Left lung (tissue), 4 donors: ENCODE measurements at regions not wholly inside any gene's neighbourhood (a gene's known extent, or its start where the extent isn't known, plus 50 kb on each side); places are given as distances from the start of the nearest gene placed in this dataset.
A peak's percentile ranks its signal among the peaks of the same experiment; 100 is the strongest.
"Not testable (repeated sequence)": the region's sequence is repeated elsewhere in the genome, so short reads cannot be mapped to it uniquely, and the experiment has no call there.

Experiments
- ATAC-seq: fragments of 200-7000 bp; cut with Tn5 transposase; one replicate; pipeline ENCODE4 v1.9.1; 2020; ENCODE audit warnings: moderate library complexity
- DNase-seq, 4 donors: peaks; one replicate each; pipeline ENCODE4 v3.0.0-alpha.2; 2013 to 2020
- H3K27ac ChIP-seq, 2 donors: fragments of 200-600 bp; sonication (generic) in 1 of 2; one replicate each; pipeline versions ENCODE4 v1.5.0 to v1.8.0; 2020 to 2021
- H3K27me3 ChIP-seq, 2 donors: fragments of 200-600 bp; sonication (generic) in 1 of 2; one replicate each; pipeline versions ENCODE4 v1.5.0 to v1.8.0; 2020 to 2021
- H3K36me3 ChIP-seq, 2 donors: fragments of 200-600 bp; sonication (generic) in 1 of 2; one replicate each; pipeline versions ENCODE4 v1.5.0 to v1.8.0; 2020 to 2021
- H3K4me1 ChIP-seq, 2 donors: fragments of 200-600 bp; one replicate each; pipeline ENCODE4 v1.8.0; 2021
- H3K4me3 ChIP-seq, 2 donors: fragments of 200-600 bp; sonication (generic) in 1 of 2; one replicate each; pipeline versions ENCODE4 v1.5.0 to v1.8.0; 2020 to 2021; ENCODE audit warnings: mild to moderate bottlenecking in 1 of 2
- H3K9me3 ChIP-seq, 2 donors: fragments of 200-600 bp; sonication (generic) in 1 of 2; one replicate each; pipeline versions ENCODE4 v1.5.0 to v1.8.0; 2020 to 2021
- intact Hi-C, 2 donors: fragments of 100-400 bp; cut with DNase I; formaldehyde crosslinking; loops; one replicate each; pipeline versions ENCODE4 v1.11.2 to v1.14.2; 2022
- TF ChIP-seq, protein P1 (sequence below), 2 donors: fragments of 200-600 bp; sonication (generic) in 1 of 2; IDR thresholded peaks; one replicate each; pipeline versions ENCODE4 v1.5.0 to v1.8.0; 2021; ENCODE audit warnings: antibody characterized with exemption in 2 of 2
- donor health status: DM: no; HTN: yes; CAD: no.
- donor health status: DM: no; HTN: no; CAD: no.

DNA sequence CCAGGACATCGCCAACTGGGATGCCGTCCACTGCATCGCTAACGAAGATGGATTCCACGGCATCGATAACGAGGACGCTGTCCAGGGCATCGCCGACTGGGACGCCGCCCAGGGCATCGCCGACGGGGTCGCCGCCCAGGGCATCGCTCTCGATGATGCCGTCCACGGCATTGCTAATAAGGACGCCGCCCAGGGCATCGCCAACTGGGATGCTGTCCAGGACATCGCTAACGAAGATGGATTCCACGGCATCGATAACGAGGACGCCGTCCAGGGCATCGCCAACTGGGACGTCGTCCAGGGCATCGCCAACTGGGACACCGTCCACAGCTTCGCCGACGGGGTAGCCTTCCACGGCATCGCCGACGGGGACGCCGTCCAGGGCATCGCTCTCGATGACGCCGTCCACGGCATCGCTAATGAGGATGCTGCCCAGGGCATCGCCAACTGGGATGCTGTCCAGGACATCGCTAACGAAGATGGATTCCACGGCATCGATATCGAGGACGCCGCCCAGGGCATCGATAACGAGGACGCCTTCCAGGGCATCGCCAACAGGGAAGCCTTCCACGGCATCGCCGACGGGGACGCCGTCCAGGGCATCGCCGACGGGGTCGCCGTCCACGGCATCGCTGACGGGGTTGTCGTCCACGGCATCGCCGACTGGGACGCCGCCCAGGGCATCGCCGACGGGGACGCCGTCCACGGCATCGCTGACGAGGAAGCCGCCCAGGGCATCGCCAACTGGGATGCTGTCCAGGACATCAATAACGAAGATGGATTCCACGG lies 948.4 kb downstream of the TUBA3C start:
- intact Hi-C loops, result no loop called here
- H3K9me3 ChIP-seq, result peaks cover 0 to 43% of the 10 kb centered on the region in 2 donors
- H3K36me3 ChIP-seq, result no peaks in the 10 kb centered on the region
- TF ChIP-seq, protein P1, sequence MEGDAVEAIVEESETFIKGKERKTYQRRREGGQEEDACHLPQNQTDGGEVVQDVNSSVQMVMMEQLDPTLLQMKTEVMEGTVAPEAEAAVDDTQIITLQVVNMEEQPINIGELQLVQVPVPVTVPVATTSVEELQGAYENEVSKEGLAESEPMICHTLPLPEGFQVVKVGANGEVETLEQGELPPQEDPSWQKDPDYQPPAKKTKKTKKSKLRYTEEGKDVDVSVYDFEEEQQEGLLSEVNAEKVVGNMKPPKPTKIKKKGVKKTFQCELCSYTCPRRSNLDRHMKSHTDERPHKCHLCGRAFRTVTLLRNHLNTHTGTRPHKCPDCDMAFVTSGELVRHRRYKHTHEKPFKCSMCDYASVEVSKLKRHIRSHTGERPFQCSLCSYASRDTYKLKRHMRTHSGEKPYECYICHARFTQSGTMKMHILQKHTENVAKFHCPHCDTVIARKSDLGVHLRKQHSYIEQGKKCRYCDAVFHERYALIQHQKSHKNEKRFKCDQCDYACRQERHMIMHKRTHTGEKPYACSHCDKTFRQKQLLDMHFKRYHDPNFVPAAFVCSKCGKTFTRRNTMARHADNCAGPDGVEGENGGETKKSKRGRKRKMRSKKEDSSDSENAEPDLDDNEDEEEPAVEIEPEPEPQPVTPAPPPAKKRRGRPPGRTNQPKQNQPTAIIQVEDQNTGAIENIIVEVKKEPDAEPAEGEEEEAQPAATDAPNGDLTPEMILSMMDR (IDR thresholded peaks at IDR 0.05), result no peak
- no peaks in the 10 kb centered on the region for H3K27me3 ChIP-seq
- ATAC-seq (no peak), DNase-seq (peak in 1 of 4 donors; percentile 76)
- no peak overlapping the region for H3K27ac ChIP-seq
- no peak overlapping the region for H3K4me3 ChIP-seq
- H3K4me1 ChIP-seq, result no peaks in the 10 kb centered on the region

DNA sequence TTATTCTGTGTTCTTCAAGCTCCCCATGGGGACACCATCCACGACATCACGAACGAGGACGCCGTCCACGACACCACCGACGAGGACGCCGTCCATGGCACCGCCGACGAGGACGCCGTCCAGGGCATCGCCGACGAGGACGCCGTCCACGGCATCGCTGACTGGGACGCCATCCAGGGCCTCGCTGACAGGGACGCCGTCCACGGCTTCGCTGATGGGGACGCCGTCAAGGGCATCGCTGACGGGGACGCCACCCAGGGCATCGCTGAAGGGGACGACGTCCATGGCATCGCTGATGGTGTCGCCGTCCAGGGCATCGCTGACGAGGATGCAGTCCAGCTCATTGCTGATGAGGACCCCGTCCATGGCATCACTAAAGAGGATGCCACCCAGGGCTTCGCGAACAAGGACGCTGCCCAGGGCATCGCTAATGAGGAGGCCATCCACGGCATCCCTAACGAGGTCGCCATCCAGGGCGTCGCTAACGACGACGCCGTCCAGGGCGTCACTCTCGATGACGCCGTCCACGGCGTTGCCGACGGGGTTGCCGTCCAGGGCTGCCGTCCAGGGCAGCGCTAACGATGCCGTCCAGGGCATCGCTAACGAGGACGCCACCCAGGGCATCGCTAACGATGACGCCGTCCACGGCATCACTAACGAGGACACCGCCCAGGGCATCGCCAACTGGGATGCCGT lies 949.2 kb downstream of the TUBA3C start:
- Histone ChIP-seq H3K36me3 (no peaks in the 10 kb centered on the region), H3K27ac (no peak overlapping the region), H3K9me3 (peaks cover 0 to 44% of the 10 kb centered on the region in 2 donors), H3K27me3 (no peaks in the 10 kb centered on the region), H3K4me1 (no peaks in the 10 kb centered on the region), H3K4me3 (no peak overlapping the region)
- intact Hi-C loops, result no loop called here
- peak in 1 of 4 donors; percentile 80 for DNase-seq
- TF ChIP-seq, protein P1 (IDR thresholded peaks at IDR 0.05), result no peak
- no peak for ATAC-seq

DNA sequence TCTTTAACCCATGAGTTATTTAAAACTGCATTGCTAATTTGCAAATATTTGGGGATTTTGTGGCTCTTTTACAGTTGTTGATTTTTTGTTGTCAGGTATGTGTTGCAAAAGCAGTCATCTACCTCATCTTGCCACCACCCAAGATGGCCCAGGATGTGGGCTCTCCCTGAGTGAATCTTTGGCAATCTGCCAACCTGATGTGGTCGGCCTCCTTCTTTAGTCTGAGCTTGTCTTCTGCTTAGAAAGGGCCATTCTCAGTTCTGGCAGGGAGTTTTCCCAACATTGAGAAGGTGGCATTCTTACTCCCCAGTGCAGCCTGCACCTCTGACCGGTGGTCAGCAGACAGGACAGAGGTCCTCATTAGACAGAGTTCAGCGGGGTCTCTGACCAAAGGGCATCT lies 957.2 kb downstream of the TUBA3C start:
- H3K27me3 ChIP-seq, H3K4me1 ChIP-seq, DNase-seq, H3K4me3 ChIP-seq, H3K9me3 ChIP-seq, intact Hi-C loops, H3K36me3 ChIP-seq, ATAC-seq, H3K27ac ChIP-seq: not testable (repeated sequence)

DNA sequence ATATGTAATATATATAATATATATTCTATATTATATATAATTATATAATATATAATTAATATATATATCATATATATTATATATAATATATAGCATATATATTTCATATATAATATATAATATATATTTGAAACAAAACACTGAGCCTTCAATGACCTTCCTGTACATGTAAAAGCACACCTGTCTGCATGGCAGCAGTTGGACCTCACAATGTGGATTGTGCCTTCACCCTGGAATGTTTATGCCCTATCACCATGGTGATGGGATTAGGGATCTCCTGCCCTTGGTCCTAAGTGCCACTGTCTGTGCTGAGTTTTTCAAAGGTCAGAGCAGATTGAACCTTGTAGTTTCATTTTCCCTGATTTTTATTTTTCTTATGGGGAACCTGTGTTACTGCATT lies 966.9 kb downstream of the TUBA3C start:
- H3K36me3 ChIP-seq, H3K27me3 ChIP-seq, intact Hi-C loops, H3K4me1 ChIP-seq, H3K9me3 ChIP-seq, DNase-seq, H3K4me3 ChIP-seq, H3K27ac ChIP-seq: not testable (repeated sequence)
- ATAC-seq, result peak; percentile 37

DNA sequence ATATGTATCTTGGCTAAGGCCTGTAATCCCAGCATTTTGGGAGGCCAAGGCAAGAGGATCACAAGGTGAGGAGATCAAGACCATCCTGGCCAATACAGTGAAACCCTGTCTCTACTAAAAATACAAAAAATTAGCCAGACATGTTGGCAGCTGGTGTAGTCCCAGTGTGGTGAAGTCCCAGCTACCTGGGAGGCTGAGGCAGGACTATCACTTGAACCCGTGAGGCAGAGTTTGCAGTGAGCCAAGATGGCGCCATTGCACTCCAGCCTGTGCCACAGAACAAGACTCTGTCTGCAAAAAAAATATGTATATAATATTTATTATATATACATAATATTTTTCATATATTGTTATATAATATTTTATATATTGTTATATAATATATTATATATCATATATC lies 968.1 kb downstream of the TUBA3C start:
- ATAC-seq, result peak; percentile 34
- H3K27ac ChIP-seq, H3K9me3 ChIP-seq, H3K4me3 ChIP-seq, DNase-seq, H3K27me3 ChIP-seq, intact Hi-C loops, H3K36me3 ChIP-seq, H3K4me1 ChIP-seq: not testable (repeated sequence)

DNA sequence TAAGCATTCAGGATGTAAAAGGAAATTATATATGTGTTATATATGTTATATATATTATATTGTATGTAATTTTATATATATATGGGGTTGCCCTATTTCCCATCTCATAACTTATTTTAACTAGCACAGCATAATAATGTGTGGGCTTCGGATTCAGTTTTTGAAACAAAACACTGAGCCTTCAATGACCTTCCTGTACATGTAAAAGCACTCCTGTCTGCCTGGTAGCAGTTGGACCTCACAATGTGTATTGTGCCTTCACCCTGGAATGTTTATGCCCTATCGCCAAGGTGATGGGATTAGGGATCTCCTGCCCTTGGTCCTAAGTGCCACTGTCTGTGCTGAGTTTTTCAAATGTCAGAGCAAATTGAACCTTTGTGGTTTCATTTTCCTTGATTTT lies 968.8 kb downstream of the TUBA3C start:
- no peak overlapping the region for H3K27ac ChIP-seq
- no peaks in the 10 kb centered on the region for H3K36me3 ChIP-seq
- ATAC-seq (peak; percentile 80), DNase-seq (no peak)
- no peaks in the 10 kb centered on the region for H3K27me3 ChIP-seq
- H3K4me3 ChIP-seq, result no peak overlapping the region
- H3K4me1 ChIP-seq, result no peaks in the 10 kb centered on the region
- intact Hi-C loops, result no loop called here
- TF ChIP-seq, protein P1 (IDR thresholded peaks at IDR 0.05), result no peak
- H3K9me3 ChIP-seq, result peaks cover 7% of the 10 kb centered on the region in 2 donors

DNA sequence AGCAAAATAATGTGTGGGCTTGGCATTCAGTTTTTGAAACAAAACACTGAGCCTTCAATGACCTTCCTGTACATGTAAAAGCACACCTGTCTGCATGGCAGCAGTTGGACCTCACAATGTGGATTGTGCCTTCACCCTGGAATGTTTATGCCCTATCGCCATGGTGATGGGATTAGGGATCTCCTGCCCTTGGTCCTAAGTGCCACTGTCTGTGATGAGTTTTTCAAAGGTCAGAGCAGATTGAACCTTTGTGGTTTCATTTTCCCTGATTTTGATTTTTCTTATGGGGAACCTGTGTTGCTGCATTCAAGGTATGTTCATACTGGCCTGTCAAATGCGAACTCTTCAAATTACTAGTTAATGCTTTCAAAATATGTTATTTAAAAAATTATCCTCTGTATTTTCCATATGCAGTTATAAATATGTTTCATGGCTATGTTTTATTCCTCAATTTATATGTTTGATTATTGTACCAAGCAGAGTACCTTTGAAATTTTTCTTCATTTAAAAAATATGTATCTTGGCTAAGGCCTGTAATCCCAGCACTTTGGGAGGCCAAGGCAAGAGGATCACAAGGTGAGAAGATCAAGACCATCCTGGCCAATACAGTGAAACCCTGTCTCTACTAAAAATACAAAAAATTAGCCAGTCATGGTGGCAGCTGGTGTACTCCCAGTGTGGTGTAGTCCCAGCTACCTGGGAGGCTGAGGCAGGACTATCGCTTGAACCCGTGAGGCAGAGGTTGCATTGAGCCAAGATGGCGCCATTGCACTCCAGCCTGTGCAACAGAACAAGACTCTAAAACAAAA lies 969.7 kb downstream of the TUBA3C start:
- H3K4me1 ChIP-seq, H3K27ac ChIP-seq, H3K36me3 ChIP-seq, H3K27me3 ChIP-seq, H3K9me3 ChIP-seq, H3K4me3 ChIP-seq, intact Hi-C loops: not testable (repeated sequence)
- peak in 2 of 4 donors; percentile 1 to 89 for DNase-seq
- ATAC-seq, result peak; percentile 82

DNA sequence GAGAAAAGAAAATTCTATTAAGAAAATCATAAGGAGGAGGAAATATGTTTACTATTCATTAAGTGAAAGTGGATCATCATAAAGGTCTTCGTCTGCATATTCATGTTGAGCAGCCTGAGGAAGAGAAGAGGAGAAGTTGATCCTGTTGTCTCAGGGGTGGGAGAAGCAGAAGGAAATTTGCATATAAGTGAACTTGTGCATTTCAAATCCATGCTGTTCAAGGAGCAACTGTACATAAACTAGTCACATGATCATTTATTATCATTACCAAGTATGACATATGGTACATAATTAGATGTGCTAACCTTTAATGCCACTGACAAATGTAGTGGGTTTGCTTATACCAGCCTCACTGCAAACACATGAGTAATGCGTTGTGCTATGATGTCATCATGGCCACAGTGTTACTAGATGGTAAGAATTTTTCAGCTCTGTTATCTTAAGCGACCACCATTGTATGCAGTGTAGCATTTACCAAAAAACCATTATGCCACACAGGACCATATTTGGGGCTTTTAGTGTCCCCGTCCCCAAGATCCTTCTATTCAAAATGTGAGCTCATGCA lies 976.9 kb downstream of the TUBA3C start:
- H3K4me3 ChIP-seq, intact Hi-C loops, H3K27ac ChIP-seq, H3K36me3 ChIP-seq, H3K27me3 ChIP-seq, DNase-seq, H3K9me3 ChIP-seq, H3K4me1 ChIP-seq: not testable (repeated sequence)
- peak; percentile 21 for ATAC-seq

DNA sequence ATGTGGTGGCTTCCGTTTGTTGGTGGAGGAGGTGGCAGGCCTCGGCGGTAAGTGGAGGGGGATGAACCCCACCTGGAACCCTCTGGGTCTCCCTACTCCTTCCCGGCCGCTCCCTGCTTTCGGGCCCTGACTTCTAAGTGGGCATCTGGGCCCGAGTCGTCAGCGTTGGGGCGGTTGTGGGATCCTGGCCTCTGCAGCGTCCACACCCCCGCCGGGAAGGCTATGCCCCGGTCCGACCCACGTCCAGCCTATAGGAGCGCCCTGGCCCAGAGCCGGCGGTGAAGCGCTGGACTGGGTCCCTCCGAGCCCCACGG lies 986.3 kb downstream of the TUBA3C start:
- H3K4me1 ChIP-seq, H3K27ac ChIP-seq, H3K27me3 ChIP-seq, H3K36me3 ChIP-seq, ATAC-seq, H3K4me3 ChIP-seq, intact Hi-C loops: not testable (repeated sequence)
- DNase-seq, result peak in 1 of 4 donors; percentile 81
- peaks cover 0 to 15% of the 10 kb centered on the region in 2 donors for H3K9me3 ChIP-seq
